ENCODE measurements at regions not wholly inside any gene's neighbourhood (a gene's known extent, or its start where the extent isn't known, plus 50 kb on each side); places are given as distances from the start of the nearest gene placed in this dataset.

GRCh38 chr7:68564306-68565135 is 1033.8 kb upstream of the AUTS2 start:
- H3K36me3 ChIP-seq (ENCODE audit: control insufficient read depth, insufficient read depth, low read length): no peaks in the 10 kb centered on the region
- DNase-seq (ENCODE audit: low read depth): no peak
- H3K27me3 ChIP-seq (ENCODE audit: control insufficient read depth, insufficient read depth, low read length): no peaks in the 10 kb centered on the region
- no peak overlapping the region for H3K4me3 ChIP-seq (ENCODE audit: low read depth, low read length)
- TF ChIP-seq, protein P1, sequence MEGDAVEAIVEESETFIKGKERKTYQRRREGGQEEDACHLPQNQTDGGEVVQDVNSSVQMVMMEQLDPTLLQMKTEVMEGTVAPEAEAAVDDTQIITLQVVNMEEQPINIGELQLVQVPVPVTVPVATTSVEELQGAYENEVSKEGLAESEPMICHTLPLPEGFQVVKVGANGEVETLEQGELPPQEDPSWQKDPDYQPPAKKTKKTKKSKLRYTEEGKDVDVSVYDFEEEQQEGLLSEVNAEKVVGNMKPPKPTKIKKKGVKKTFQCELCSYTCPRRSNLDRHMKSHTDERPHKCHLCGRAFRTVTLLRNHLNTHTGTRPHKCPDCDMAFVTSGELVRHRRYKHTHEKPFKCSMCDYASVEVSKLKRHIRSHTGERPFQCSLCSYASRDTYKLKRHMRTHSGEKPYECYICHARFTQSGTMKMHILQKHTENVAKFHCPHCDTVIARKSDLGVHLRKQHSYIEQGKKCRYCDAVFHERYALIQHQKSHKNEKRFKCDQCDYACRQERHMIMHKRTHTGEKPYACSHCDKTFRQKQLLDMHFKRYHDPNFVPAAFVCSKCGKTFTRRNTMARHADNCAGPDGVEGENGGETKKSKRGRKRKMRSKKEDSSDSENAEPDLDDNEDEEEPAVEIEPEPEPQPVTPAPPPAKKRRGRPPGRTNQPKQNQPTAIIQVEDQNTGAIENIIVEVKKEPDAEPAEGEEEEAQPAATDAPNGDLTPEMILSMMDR (IDR thresholded peaks at IDR 0.05; ENCODE audit: insufficient read depth, low read length, poor library complexity, severe bottlenecking): no peak

DNA sequence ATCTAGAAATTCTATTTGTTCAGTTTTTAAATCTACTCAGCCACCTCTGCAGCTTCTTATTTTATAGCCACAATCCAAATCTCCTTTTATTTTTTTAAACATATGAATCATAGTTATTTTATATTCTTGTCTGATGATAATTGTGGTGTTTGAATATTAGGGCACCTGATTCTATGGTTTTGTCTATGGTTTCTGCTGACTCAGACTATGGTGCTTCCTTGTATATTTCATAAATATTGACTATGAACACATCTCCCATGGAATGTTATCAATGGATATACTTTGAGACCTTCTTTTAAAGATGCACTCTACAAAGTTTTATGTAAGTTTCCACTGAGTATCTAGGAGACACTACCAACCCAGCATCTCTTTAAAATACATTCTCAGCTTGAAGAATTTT is 1027.0 kb upstream of the AUTS2 start:
- Histone ChIP-seq H3K36me3 (ENCODE audit: control insufficient read depth, insufficient read depth, low read length) (no peaks in the 10 kb centered on the region), H3K4me3 (ENCODE audit: low read depth, low read length) (no peak overlapping the region), H3K27me3 (ENCODE audit: control insufficient read depth, insufficient read depth, low read length) (no peaks in the 10 kb centered on the region)
- no peak for DNase-seq (ENCODE audit: low read depth)
- TF ChIP-seq, protein P1 (IDR thresholded peaks at IDR 0.05; ENCODE audit: insufficient read depth, low read length, poor library complexity, severe bottlenecking): no peak

GRCh38 chr7:68573271-68574005 is 1024.8 kb upstream of the AUTS2 start:
- no peak overlapping the region for H3K4me3 ChIP-seq (ENCODE audit: low read depth, low read length)
- H3K36me3 ChIP-seq (ENCODE audit: control insufficient read depth, insufficient read depth, low read length): no peaks in the 10 kb centered on the region
- TF ChIP-seq, protein P1 (IDR thresholded peaks at IDR 0.05; ENCODE audit: insufficient read depth, low read length, poor library complexity, severe bottlenecking): no peak
- DNase-seq (ENCODE audit: low read depth): no peak
- no peaks in the 10 kb centered on the region for H3K27me3 ChIP-seq (ENCODE audit: control insufficient read depth, insufficient read depth, low read length)

GRCh38 chr7:68576366-68576765 is 1021.9 kb upstream of the AUTS2 start:
- Histone ChIP-seq H3K36me3 (ENCODE audit: control insufficient read depth, insufficient read depth, low read length) (no peaks in the 10 kb centered on the region), H3K4me3 (ENCODE audit: low read depth, low read length) (no peak overlapping the region), H3K27me3 (ENCODE audit: control insufficient read depth, insufficient read depth, low read length) (no peaks in the 10 kb centered on the region)
- DNase-seq (ENCODE audit: low read depth): no peak
- TF ChIP-seq, protein P1 (IDR thresholded peaks at IDR 0.05; ENCODE audit: insufficient read depth, low read length, poor library complexity, severe bottlenecking): no peak

- DNase-seq (ENCODE audit: low read depth): no peak
- TF ChIP-seq, protein P1 (IDR thresholded peaks at IDR 0.05; ENCODE audit: insufficient read depth, low read length, poor library complexity, severe bottlenecking): no peak
- Histone ChIP-seq H3K27me3 (ENCODE audit: control insufficient read depth, insufficient read depth, low read length) (no peaks in the 10 kb centered on the region), H3K4me3 (ENCODE audit: low read depth, low read length) (no peak overlapping the region), H3K36me3 (ENCODE audit: control insufficient read depth, insufficient read depth, low read length) (no peaks in the 10 kb centered on the region)
Observed at GRCh38 chr7:68581417-68581816, 1016.9 kb upstream of the AUTS2 start.
